Activated CD4-positive, alpha-beta T cell treated with anti-CD3 and anti-CD28 coated beads, Interleukin-2, amount 10 ng/mL, durations not matched to agents 24 days and 14 days (primary cell): ENCODE measurements at regions not wholly inside any gene's neighbourhood (a gene's known extent, or its start where the extent isn't known, plus 50 kb on each side); places are given as distances from the start of the nearest gene placed in this dataset.

Experiments
- DNase-seq: peaks from one replicate; pipeline ENCODE4 v3.0.0; 2022
- H3K27ac Mint-ChIP-seq: one replicate; pipeline ENCODE4 v1.8.0; 2022; ENCODE audit warnings: mild to moderate bottlenecking, mixed read lengths
- H3K27me3 Mint-ChIP-seq: one replicate; pipeline ENCODE4 v1.8.0; 2022; ENCODE audit warnings: mixed read lengths
- H3K36me3 Mint-ChIP-seq: one replicate; pipeline ENCODE4 v1.8.0; 2022; ENCODE audit warnings: low read depth, mild to moderate bottlenecking, mixed read lengths
- H3K4me1 Mint-ChIP-seq: one replicate; pipeline ENCODE4 v1.8.0; 2021; ENCODE audit warnings: mixed read lengths
- H3K4me3 Mint-ChIP-seq: one replicate; pipeline ENCODE4 v1.8.0; 2022; ENCODE audit warnings: mild to moderate bottlenecking, moderate library complexity, mixed read lengths
- H3K9me3 Mint-ChIP-seq: one replicate; pipeline ENCODE4 v1.8.0; 2021; ENCODE audit warnings: mixed read lengths
- intact Hi-C: fragments of 100-400 bp; cut with micrococcal nuclease; formaldehyde crosslinking; loops from one replicate; pipeline ENCODE4 v1.15.1; 2023

- DNase-seq: no peak
- intact Hi-C loops: no loop called here
- Mint-ChIP-seq H3K27me3 (no peaks in the 10 kb centered on the region), H3K4me1 (no peaks in the 10 kb centered on the region), H3K27ac (no peak overlapping the region), H3K9me3 (peaks cover 5% of the 10 kb centered on the region), H3K4me3 (no peak overlapping the region), H3K36me3 (no peaks in the 10 kb centered on the region)
These were observed 1452.7 kb upstream of the CDH8 start for GRCh38 chr16:63488955-63489354.

- peaks cover 2% of the 10 kb centered on the region for H3K9me3 Mint-ChIP-seq
- intact Hi-C loops: no loop called here
- no peaks in the 10 kb centered on the region for H3K27me3 Mint-ChIP-seq
- no peak overlapping the region for H3K4me3 Mint-ChIP-seq
- H3K4me1 Mint-ChIP-seq: no peaks in the 10 kb centered on the region
- no peak overlapping the region for H3K27ac Mint-ChIP-seq
- DNase-seq: no peak
- no peaks in the 10 kb centered on the region for H3K36me3 Mint-ChIP-seq
These were observed 1444.8 kb upstream of the CDH8 start for GRCh38 chr16:63481060-63481459.

- H3K4me3 Mint-ChIP-seq: no peak overlapping the region
- no peaks in the 10 kb centered on the region for H3K4me1 Mint-ChIP-seq
- intact Hi-C loops: no loop called here
- no peak overlapping the region for H3K27ac Mint-ChIP-seq
- H3K36me3 Mint-ChIP-seq: no peaks in the 10 kb centered on the region
- peaks cover 12% of the 10 kb centered on the region for H3K9me3 Mint-ChIP-seq
- no peak for DNase-seq
- no peaks in the 10 kb centered on the region for H3K27me3 Mint-ChIP-seq
These were observed 1437.5 kb upstream of the CDH8 start for GRCh38 chr16:63473725-63474124.

- intact Hi-C loops: no loop called here
- no peaks in the 10 kb centered on the region for H3K36me3 Mint-ChIP-seq
- DNase-seq: no peak
- no peak overlapping the region for H3K27ac Mint-ChIP-seq
- H3K27me3 Mint-ChIP-seq: no peaks in the 10 kb centered on the region
- peaks cover 15% of the 10 kb centered on the region for H3K9me3 Mint-ChIP-seq
- no peak overlapping the region for H3K4me3 Mint-ChIP-seq
- H3K4me1 Mint-ChIP-seq: no peaks in the 10 kb centered on the region
These were observed 1431.3 kb upstream of the CDH8 start for GRCh38 chr16:63467513-63467912.

- H3K36me3 Mint-ChIP-seq: no peaks in the 10 kb centered on the region
- H3K27me3 Mint-ChIP-seq: no peaks in the 10 kb centered on the region
- no peaks in the 10 kb centered on the region for H3K4me1 Mint-ChIP-seq
- no peak for DNase-seq
- intact Hi-C loops: no loop called here
- H3K27ac Mint-ChIP-seq: no peak overlapping the region
- peaks cover 14% of the 10 kb centered on the region for H3K9me3 Mint-ChIP-seq
- H3K4me3 Mint-ChIP-seq: no peak overlapping the region
These were observed 1426.1 kb upstream of the CDH8 start for GRCh38 chr16:63462316-63462715.

- Mint-ChIP-seq H3K4me1 (no peaks in the 10 kb centered on the region), H3K4me3 (no peak overlapping the region), H3K27me3 (no peaks in the 10 kb centered on the region), H3K9me3 (peaks cover 14% of the 10 kb centered on the region), H3K27ac (no peak overlapping the region), H3K36me3 (no peaks in the 10 kb centered on the region)
- no peak for DNase-seq
- intact Hi-C loops: no loop called here
These were observed 1425.1 kb upstream of the CDH8 start for GRCh38 chr16:63461248-63461841.

GRCh38 chr16:63458846-63459245, 1422.6 kb upstream of the CDH8 start:
- H3K27me3 Mint-ChIP-seq: no peaks in the 10 kb centered on the region
- no peak overlapping the region for H3K27ac Mint-ChIP-seq
- DNase-seq: no peak
- no peaks in the 10 kb centered on the region for H3K36me3 Mint-ChIP-seq
- intact Hi-C loops: no loop called here
- no peak overlapping the region for H3K4me3 Mint-ChIP-seq
- no peaks in the 10 kb centered on the region for H3K4me1 Mint-ChIP-seq
- peaks cover 4% of the 10 kb centered on the region for H3K9me3 Mint-ChIP-seq

- Mint-ChIP-seq H3K9me3 (peaks cover 10% of the 10 kb centered on the region), H3K36me3 (no peaks in the 10 kb centered on the region), H3K4me1 (no peaks in the 10 kb centered on the region), H3K4me3 (no peak overlapping the region), H3K27me3 (no peaks in the 10 kb centered on the region), H3K27ac (no peak overlapping the region)
- intact Hi-C loops: no loop called here
- DNase-seq: no peak
These were observed 1421.6 kb upstream of the CDH8 start for GRCh38 chr16:63457869-63458268.

- H3K27me3 Mint-ChIP-seq: no peaks in the 10 kb centered on the region
- H3K36me3 Mint-ChIP-seq: no peaks in the 10 kb centered on the region
- peaks cover 20% of the 10 kb centered on the region for H3K9me3 Mint-ChIP-seq
- no peak for DNase-seq
- intact Hi-C loops: no loop called here
- H3K4me1 Mint-ChIP-seq: no peaks in the 10 kb centered on the region
- no peak overlapping the region for H3K4me3 Mint-ChIP-seq
- H3K27ac Mint-ChIP-seq: no peak overlapping the region
These were observed 1417.0 kb upstream of the CDH8 start for GRCh38 chr16:63453261-63453660.

GRCh38 chr16:63447121-63447520, 1410.9 kb upstream of the CDH8 start:
- Mint-ChIP-seq H3K36me3 (no peaks in the 10 kb centered on the region), H3K9me3 (peaks cover 24% of the 10 kb centered on the region), H3K27me3 (no peaks in the 10 kb centered on the region), H3K4me1 (no peaks in the 10 kb centered on the region), H3K27ac (no peak overlapping the region), H3K4me3 (no peak overlapping the region)
- no peak for DNase-seq
- intact Hi-C loops: no loop called here

GRCh38 chr16:63442246-63442645, 1406.0 kb upstream of the CDH8 start:
- no peak overlapping the region for H3K4me3 Mint-ChIP-seq
- no peaks in the 10 kb centered on the region for H3K4me1 Mint-ChIP-seq
- no peak for DNase-seq
- intact Hi-C loops: no loop called here
- H3K27me3 Mint-ChIP-seq: no peaks in the 10 kb centered on the region
- H3K9me3 Mint-ChIP-seq: peaks cover 24% of the 10 kb centered on the region
- H3K27ac Mint-ChIP-seq: no peak overlapping the region
- no peaks in the 10 kb centered on the region for H3K36me3 Mint-ChIP-seq

- no peak overlapping the region for H3K27ac Mint-ChIP-seq
- H3K4me3 Mint-ChIP-seq: no peak overlapping the region
- no peaks in the 10 kb centered on the region for H3K36me3 Mint-ChIP-seq
- DNase-seq: no peak
- H3K4me1 Mint-ChIP-seq: no peaks in the 10 kb centered on the region
- H3K9me3 Mint-ChIP-seq: no peaks in the 10 kb centered on the region
- H3K27me3 Mint-ChIP-seq: no peaks in the 10 kb centered on the region
- intact Hi-C loops: no loop called here
These were observed 1390.1 kb upstream of the CDH8 start for GRCh38 chr16:63426275-63426870.

- Mint-ChIP-seq H3K4me3 (no peak overlapping the region), H3K36me3 (no peaks in the 10 kb centered on the region), H3K9me3 (no peaks in the 10 kb centered on the region), H3K27me3 (no peaks in the 10 kb centered on the region), H3K27ac (no peak overlapping the region), H3K4me1 (no peaks in the 10 kb centered on the region)
- no peak for DNase-seq
- intact Hi-C loops: no loop called here
These were observed 1386.5 kb upstream of the CDH8 start for GRCh38 chr16:63422715-63423114.

GRCh38 chr16:63416712-63417111, 1380.5 kb upstream of the CDH8 start:
- DNase-seq: no peak
- no peak overlapping the region for H3K27ac Mint-ChIP-seq
- H3K4me3 Mint-ChIP-seq: no peak overlapping the region
- intact Hi-C loops: no loop called here
- no peaks in the 10 kb centered on the region for H3K36me3 Mint-ChIP-seq
- no peaks in the 10 kb centered on the region for H3K9me3 Mint-ChIP-seq
- no peaks in the 10 kb centered on the region for H3K4me1 Mint-ChIP-seq
- no peaks in the 10 kb centered on the region for H3K27me3 Mint-ChIP-seq

- Mint-ChIP-seq H3K4me3 (no peak overlapping the region), H3K27ac (no peak overlapping the region), H3K9me3 (no peaks in the 10 kb centered on the region), H3K27me3 (no peaks in the 10 kb centered on the region), H3K36me3 (no peaks in the 10 kb centered on the region), H3K4me1 (no peaks in the 10 kb centered on the region)
- DNase-seq: no peak
- intact Hi-C loops: no loop called here
These were observed 1378.8 kb upstream of the CDH8 start for GRCh38 chr16:63415014-63415413.
